ENCODE measurements at regions not wholly inside any gene's neighbourhood (a gene's known extent, or its start where the extent isn't known, plus 50 kb on each side); places are given as distances from the start of the nearest gene placed in this dataset.

DNA sequence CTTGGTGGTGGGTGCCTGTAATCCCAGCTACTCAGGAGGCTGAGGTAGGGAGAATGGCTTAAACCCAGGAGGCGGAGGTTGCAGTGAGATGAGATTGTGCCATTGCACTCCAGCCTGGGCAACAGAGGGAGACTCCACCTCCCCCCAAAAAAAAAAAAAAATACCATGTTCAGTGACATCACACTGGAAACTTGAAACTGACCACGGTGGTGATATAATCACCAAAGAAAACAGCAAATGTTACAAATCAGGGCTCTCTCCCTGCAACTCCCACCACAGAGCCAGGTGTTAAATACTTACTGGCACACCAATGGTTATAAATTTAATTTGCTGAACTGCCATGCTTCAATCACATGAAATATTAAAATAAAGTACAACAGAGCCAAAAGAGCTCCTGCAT, 81.4 kb downstream of the ZNF608 start:
- TF ChIP-seq ZFP3 (CRISPR knock-in tag; IDR thresholded peaks at IDR 0.05) (no peak), TOX (CRISPR knock-in tag; IDR thresholded peaks at IDR 0.05; ENCODE audit: borderline replicate concordance) (no peak), ZC3H10 (CRISPR knock-in tag; IDR thresholded peaks at IDR 0.05) (no peak), OSR1 (CRISPR knock-in tag; IDR thresholded peaks at IDR 0.05) (no peak), CSRNP3 (CRISPR knock-in tag; IDR thresholded peaks at IDR 0.05) (no peak), GLIS3 (CRISPR knock-in tag; IDR thresholded peaks at IDR 0.05) (no peak), ZNF8 (CRISPR knock-in tag; IDR thresholded peaks at IDR 0.05) (no peak), TCF4 (CRISPR knock-in tag; IDR thresholded peaks at IDR 0.05; ENCODE audit: borderline replicate concordance) (no peak), ARNTL (CRISPR knock-in tag; IDR thresholded peaks at IDR 0.05; ENCODE audit: borderline replicate concordance, low read depth) (no peak)
- no peak for ATAC-seq

DNA sequence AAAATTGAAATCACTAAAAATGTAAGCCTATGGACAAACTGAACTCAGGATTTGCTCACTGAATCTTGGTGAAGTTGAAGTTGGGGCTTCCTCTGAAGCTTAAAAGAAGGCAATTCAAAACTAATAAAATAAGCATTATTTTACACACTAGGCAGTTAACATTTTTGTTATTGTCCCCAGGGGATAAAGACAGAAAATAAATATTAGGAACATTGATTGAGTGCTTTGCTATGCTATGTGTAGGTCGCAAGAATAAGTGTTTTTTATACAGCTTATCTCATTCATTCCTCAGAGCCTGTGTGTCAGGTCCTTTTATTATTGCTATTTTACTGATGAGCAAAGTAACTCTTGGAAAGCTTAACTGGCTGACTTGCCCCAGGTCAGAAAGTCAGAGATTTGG, 82.2 kb downstream of the ZNF608 start:
- ATAC-seq: no peak

DNA sequence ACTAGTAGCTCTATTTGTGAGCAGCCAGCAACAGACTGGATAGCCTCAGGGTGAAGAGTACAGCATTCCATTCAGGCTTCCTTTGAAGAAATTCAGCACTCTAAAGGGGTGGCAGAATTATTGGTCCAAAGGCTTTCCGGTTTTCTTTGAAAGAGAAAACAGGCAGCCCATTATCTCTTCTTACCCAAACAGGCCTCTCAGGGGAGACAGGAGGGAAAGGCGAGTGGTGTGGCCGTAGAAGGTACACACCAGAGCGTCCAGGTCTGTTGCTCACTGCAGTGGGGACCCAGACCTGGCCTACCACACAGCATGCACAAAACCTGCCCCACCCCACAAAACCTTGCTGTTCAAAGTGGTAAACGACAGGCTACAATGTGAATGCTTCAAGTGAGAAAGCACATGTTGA, 83.3 kb downstream of the ZNF608 start:
- ATAC-seq: no peak
- TF ChIP-seq, protein P1, sequence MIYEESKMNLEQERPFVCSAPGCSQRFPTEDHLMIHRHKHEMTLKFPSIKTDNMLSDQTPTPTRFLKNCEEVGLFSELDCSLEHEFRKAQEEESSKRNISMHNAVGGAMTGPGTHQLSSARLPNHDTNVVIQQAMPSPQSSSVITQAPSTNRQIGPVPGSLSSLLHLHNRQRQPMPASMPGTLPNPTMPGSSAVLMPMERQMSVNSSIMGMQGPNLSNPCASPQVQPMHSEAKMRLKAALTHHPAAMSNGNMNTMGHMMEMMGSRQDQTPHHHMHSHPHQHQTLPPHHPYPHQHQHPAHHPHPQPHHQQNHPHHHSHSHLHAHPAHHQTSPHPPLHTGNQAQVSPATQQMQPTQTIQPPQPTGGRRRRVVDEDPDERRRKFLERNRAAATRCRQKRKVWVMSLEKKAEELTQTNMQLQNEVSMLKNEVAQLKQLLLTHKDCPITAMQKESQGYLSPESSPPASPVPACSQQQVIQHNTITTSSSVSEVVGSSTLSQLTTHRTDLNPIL (CRISPR knock-in tag; IDR thresholded peaks at IDR 0.05; ENCODE audit: low read depth): no peak
- TF ChIP-seq BACH2 (CRISPR knock-in tag; IDR thresholded peaks at IDR 0.05; ENCODE audit: borderline replicate concordance) (no peak), OSR1 (CRISPR knock-in tag; IDR thresholded peaks at IDR 0.05) (no peak), ZNF565 (CRISPR knock-in tag; conservative IDR thresholded peaks at IDR 0.05; ENCODE audit: low read depth) (no peak), GLIS3 (CRISPR knock-in tag; IDR thresholded peaks at IDR 0.05) (no peak), ZNF8 (CRISPR knock-in tag; IDR thresholded peaks at IDR 0.05) (no peak), CSRNP3 (CRISPR knock-in tag; IDR thresholded peaks at IDR 0.05) (no peak)

More for the DNA sequence above, 82.2 kb downstream of the ZNF608 start:
- TF ChIP-seq, protein P1 (CRISPR knock-in tag; IDR thresholded peaks at IDR 0.05; ENCODE audit: low read depth): no peak
- TF ChIP-seq ZFP30 (CRISPR knock-in tag; IDR thresholded peaks at IDR 0.05) (no peak), ARNTL (CRISPR knock-in tag; IDR thresholded peaks at IDR 0.05; ENCODE audit: borderline replicate concordance, low read depth) (no peak), ZNF8 (CRISPR knock-in tag; IDR thresholded peaks at IDR 0.05) (no peak), PPARA (CRISPR knock-in tag; IDR thresholded peaks at IDR 0.05; ENCODE audit: borderline replicate concordance) (no peak), TSHZ2 (CRISPR knock-in tag; IDR thresholded peaks at IDR 0.05) (no peak), POU6F1 (CRISPR knock-in tag; IDR thresholded peaks at IDR 0.05; ENCODE audit: borderline replicate concordance, low read depth) (no peak), ZNF70 (CRISPR knock-in tag; IDR thresholded peaks at IDR 0.05) (no peak)
- TF ChIP-seq, protein P2, sequence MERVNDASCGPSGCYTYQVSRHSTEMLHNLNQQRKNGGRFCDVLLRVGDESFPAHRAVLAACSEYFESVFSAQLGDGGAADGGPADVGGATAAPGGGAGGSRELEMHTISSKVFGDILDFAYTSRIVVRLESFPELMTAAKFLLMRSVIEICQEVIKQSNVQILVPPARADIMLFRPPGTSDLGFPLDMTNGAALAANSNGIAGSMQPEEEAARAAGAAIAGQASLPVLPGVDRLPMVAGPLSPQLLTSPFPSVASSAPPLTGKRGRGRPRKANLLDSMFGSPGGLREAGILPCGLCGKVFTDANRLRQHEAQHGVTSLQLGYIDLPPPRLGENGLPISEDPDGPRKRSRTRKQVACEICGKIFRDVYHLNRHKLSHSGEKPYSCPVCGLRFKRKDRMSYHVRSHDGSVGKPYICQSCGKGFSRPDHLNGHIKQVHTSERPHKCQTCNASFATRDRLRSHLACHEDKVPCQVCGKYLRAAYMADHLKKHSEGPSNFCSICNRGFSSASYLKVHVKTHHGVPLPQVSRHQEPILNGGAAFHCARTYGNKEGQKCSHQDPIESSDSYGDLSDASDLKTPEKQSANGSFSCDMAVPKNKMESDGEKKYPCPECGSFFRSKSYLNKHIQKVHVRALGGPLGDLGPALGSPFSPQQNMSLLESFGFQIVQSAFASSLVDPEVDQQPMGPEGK (CRISPR knock-in tag; IDR thresholded peaks at IDR 0.05; ENCODE audit: borderline replicate concordance): no peak
